Activated B cell treated with CpG ODN at 0.5 μM for 24 hours (primary cell): ENCODE measurements at regions not wholly inside any gene's neighbourhood (a gene's known extent, or its start where the extent isn't known, plus 50 kb on each side); places are given as distances from the start of the nearest gene placed in this dataset.

Experiments
- ATAC-seq: fragments of 200-7000 bp; cut with Tn5 transposase; one replicate; pipeline ENCODE4 v1.10.0; 2021; ENCODE audit warnings: low read depth, mild to moderate bottlenecking, moderate library complexity
- CTCF ChIA-PET: fragments of 350-600 bp; sonication (Branson Sonifier 250); formaldehyde crosslinking; loops from one replicate; lab custom pipeline; 2021; ENCODE audit warnings: antibody characterized with exemption; lab: Charles Lee
- POLR2A ChIA-PET: fragments of 350-600 bp; sonication (Branson Sonifier 250); formaldehyde crosslinking; loops from one replicate; lab custom pipeline; 2021; ENCODE audit warnings: antibody characterized with exemption; lab: Charles Lee
- DNase-seq: peaks from one replicate; pipeline ENCODE4 v3.0.0; 2022
- H3K27ac Mint-ChIP-seq: one replicate; pipeline ENCODE4 v1.8.0; 2020; ENCODE audit warnings: mixed read lengths
- H3K27me3 Mint-ChIP-seq: one replicate; pipeline ENCODE4 v1.8.0; 2021; ENCODE audit warnings: mixed read lengths
- H3K36me3 Mint-ChIP-seq: one replicate; pipeline ENCODE4 v1.8.0; 2021; ENCODE audit warnings: low read depth, mixed read lengths
- H3K4me1 Mint-ChIP-seq: one replicate; pipeline ENCODE4 v1.8.0; 2021; ENCODE audit warnings: mixed read lengths
- H3K4me3 Mint-ChIP-seq: one replicate; pipeline ENCODE4 v1.8.0; 2020; ENCODE audit warnings: mild to moderate bottlenecking, mixed read lengths
- H3K9me3 Mint-ChIP-seq: one replicate; pipeline ENCODE4 v1.8.0; 2020; ENCODE audit warnings: mixed read lengths
- CTCF ChIP-seq: fragments of 200-600 bp; IDR thresholded peaks from one replicate; pipeline ENCODE4 v1.8.0; 2022; ENCODE audit warnings: antibody characterized with exemption, mild to moderate bottlenecking
- intact Hi-C: fragments of 100-400 bp; cut with micrococcal nuclease; formaldehyde crosslinking; loops from one replicate; pipeline ENCODE4 v1.15.1; 2024

DNA sequence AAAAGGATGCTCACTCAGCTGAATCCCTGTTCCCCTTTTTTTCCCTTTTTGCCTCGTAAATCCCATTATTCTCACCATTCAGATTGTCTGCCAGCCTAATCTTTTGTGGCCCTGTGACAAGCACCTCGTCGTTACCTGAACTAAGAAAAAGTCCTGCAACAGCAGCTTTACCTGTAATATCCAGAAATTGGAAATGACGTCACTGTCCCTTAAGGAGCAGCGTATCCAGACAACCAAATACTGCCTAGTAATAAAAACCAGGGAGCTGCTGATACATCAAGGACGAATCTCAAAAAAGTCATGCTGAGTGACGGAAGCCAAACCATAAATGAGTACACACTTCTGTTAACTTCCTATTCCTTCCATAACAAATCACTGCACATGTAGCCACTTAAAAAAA is 694.9 kb downstream of the GALR1 start:
- Mint-ChIP-seq H3K4me3 (no peak overlapping the region), H3K36me3 (no peaks in the 10 kb centered on the region), H3K9me3 (no peaks in the 10 kb centered on the region), H3K27ac (no peak overlapping the region), H3K4me1 (no peaks in the 10 kb centered on the region), H3K27me3 (no peaks in the 10 kb centered on the region)
- DNase-seq (no peak), ATAC-seq (no peak)
- ChIA-PET POLR2A (no interaction called here), CTCF (no interaction called here)
- intact Hi-C loops = no loop called here
- no peak for TF ChIP-seq CTCF

- no peaks in the 10 kb centered on the region for H3K36me3 Mint-ChIP-seq
- H3K9me3 Mint-ChIP-seq = peaks cover 7% of the 10 kb centered on the region
- no peak for TF ChIP-seq CTCF
- intact Hi-C loops = loop anchor here (5.0 kb wide), 1 partner anchor 789 kb away; no protein-coding TSS in a partner anchor
- H3K27me3 Mint-ChIP-seq = no peaks in the 10 kb centered on the region
- ChIA-PET POLR2A (no interaction called here), CTCF (no interaction called here)
- H3K27ac Mint-ChIP-seq = no peak overlapping the region
- H3K4me1 Mint-ChIP-seq = no peaks in the 10 kb centered on the region
- DNase-seq (no peak), ATAC-seq (no peak)
- H3K4me3 Mint-ChIP-seq = no peak overlapping the region
Observed at GRCh38 chr18:77948567-77948966, 698.9 kb downstream of the GALR1 start.

- CTCF ChIA-PET = no interaction called here
- Mint-ChIP-seq H3K27ac (no peak overlapping the region), H3K36me3 (no peaks in the 10 kb centered on the region), H3K4me3 (no peak overlapping the region), H3K4me1 (no peaks in the 10 kb centered on the region), H3K9me3 (peaks cover 8% of the 10 kb centered on the region), H3K27me3 (no peaks in the 10 kb centered on the region)
- ATAC-seq (no peak), DNase-seq (no peak)
- no peak for TF ChIP-seq CTCF
- POLR2A ChIA-PET = no interaction called here
- intact Hi-C loops = loop anchor here (5.0 kb wide), 1 partner anchor 788 kb away; no protein-coding TSS in a partner anchor
Observed at GRCh38 chr18:77949355-77949973, 699.8 kb downstream of the GALR1 start.

DNA sequence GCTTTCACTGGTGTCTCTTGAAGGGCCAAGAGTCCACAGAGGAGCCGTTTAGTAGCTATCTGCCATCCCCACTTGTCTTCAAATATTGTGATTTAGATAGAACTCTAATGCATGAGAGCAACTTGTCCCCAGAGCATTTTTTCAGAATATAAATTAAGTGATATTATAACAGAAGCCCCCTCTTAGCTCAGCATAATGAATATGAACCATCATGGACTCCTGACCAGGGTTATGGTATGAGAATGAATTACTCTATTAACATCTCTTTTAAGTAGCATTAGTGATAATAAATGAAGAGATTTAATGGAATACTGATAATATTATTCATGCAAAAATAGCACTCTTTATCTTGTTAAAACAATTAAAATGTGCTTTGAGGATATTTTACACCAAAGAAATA is 709.6 kb downstream of the GALR1 start:
- Mint-ChIP-seq H3K9me3 (peaks cover 8% of the 10 kb centered on the region), H3K36me3 (no peaks in the 10 kb centered on the region), H3K4me1 (no peaks in the 10 kb centered on the region), H3K27me3 (no peaks in the 10 kb centered on the region), H3K4me3 (no peak overlapping the region), H3K27ac (no peak overlapping the region)
- no peak for TF ChIP-seq CTCF
- CTCF ChIA-PET = no interaction called here
- POLR2A ChIA-PET = no interaction called here
- DNase-seq (no peak), ATAC-seq (no peak)
- intact Hi-C loops = no loop called here

GRCh38 chr18:77960791-77961410 is 711.3 kb downstream of the GALR1 start:
- intact Hi-C loops = no loop called here
- no peak for DNase-seq
- Mint-ChIP-seq H3K27me3 (no peaks in the 10 kb centered on the region), H3K36me3 (no peaks in the 10 kb centered on the region), H3K9me3 (peaks cover 8% of the 10 kb centered on the region), H3K27ac (no peak overlapping the region), H3K4me3 (no peak overlapping the region), H3K4me1 (no peaks in the 10 kb centered on the region)
- POLR2A ChIA-PET = no interaction called here
- CTCF ChIA-PET = no interaction called here
- TF ChIP-seq CTCF = no peak
- no peak for ATAC-seq
